ENCODE measurements at regions not wholly inside any gene's neighbourhood (a gene's known extent, or its start where the extent isn't known, plus 50 kb on each side); places are given as distances from the start of the nearest gene placed in this dataset.

GRCh38 chr6:97630604-97631003 is 347.6 kb upstream of the MMS22L start (continued):
- TF ChIP-seq USF1 (IDR thresholded peaks at IDR 0.05; ENCODE audit: borderline replicate concordance, low read depth) (no peak), FOXJ3 (CRISPR knock-in tag; IDR thresholded peaks at IDR 0.05) (no peak), FOSL2 (IDR thresholded peaks at IDR 0.05; ENCODE audit: borderline replicate concordance, low read depth) (peak; percentile 76), SMC3 (IDR thresholded peaks at IDR 0.05; ENCODE audit: low read depth, low read length) (no peak), USF2 (IDR thresholded peaks at IDR 0.05; ENCODE audit: borderline replicate concordance, low read depth, low read length) (no peak), IRF3 (IDR thresholded peaks at IDR 0.05; ENCODE audit: low read depth, low read length) (no peak)

GRCh38 chr6:97632341-97632740 is 349.3 kb upstream of the MMS22L start:
- peaks cover 1% of the 10 kb centered on the region; the same call in 1 of the 2 replicates for H3K9me3 ChIP-seq
- H3K27me3 ChIP-seq (ENCODE audit: insufficient read depth) = no peaks in the 10 kb centered on the region
- H2AFZ ChIP-seq (ENCODE audit: low read depth) = peak overlapping the region; percentile 50; the same call in 1 of the 2 replicates
- ChIA-PET POLR2A (no interaction called here), CTCF (no interaction called here)
- 0 out of 2 replicates have a peak overlapping the region, but pooled peaks have one; percentile 24 for H3K4me2 ChIP-seq
- no peaks in the 10 kb centered on the region for H3K9me2 ChIP-seq
- DNase-seq = no peak
- H3K4me1 ChIP-seq (ENCODE audit: control insufficient read depth in 1 of 2, insufficient read depth in 2 of 2, low read depth in 1 of 2, low read length in 1 of 2) = peaks cover 0 to 21% of the 10 kb centered on the region in 2 experiments; a peak in 2 of 4 replicates
- 58% methylated on average over 1 of the region's 1 CpG for WGBS (ENCODE audit: low lambda C conversion rate)
- no peaks in the 10 kb centered on the region for H4K20me1 ChIP-seq (ENCODE audit: insufficient read depth)
- TF ChIP-seq EP300 (IDR thresholded peaks at IDR 0.05; ENCODE audit: borderline replicate concordance in 1 of 2, low read depth in 1 of 2, low read length in 1 of 2) (peak in 1 of 2 experiments; percentile 60; a peak in 1 of 4 replicates), PBX3 (IDR thresholded peaks at IDR 0.05) (peak; percentile 73), TCF12 (IDR thresholded peaks at IDR 0.05) (peak; percentile 45), JUND (IDR thresholded peaks at IDR 0.05) (peak; percentile 4; the same call in 1 of the 2 replicates), NRF1 (IDR thresholded peaks at IDR 0.05; ENCODE audit: low read depth, low read length) (no peak), NFIC (IDR thresholded peaks at IDR 0.05; ENCODE audit: borderline replicate concordance) (no peak), MXI1 (IDR thresholded peaks at IDR 0.05; ENCODE audit: low read depth, low read length) (no peak)
- H3K79me2 ChIP-seq (ENCODE audit: insufficient read depth) = no peaks in the 10 kb centered on the region
- no peak overlapping the region for H3K4me3 ChIP-seq (ENCODE audit: low read depth in 2 of 2, low read length in 1 of 2)
- H3K27ac ChIP-seq (ENCODE audit: low read depth in 2 of 2, low read length in 1 of 2) = peak overlapping the region in 1 of 2 experiments; percentile 22; a peak in 1 of 4 replicates
- H3K36me3 ChIP-seq (replicated peaks in 1 of 2; ENCODE audit: control insufficient read depth in 1 of 2, insufficient read depth in 2 of 2, low read length in 1 of 2) = no peaks in the 10 kb centered on the region
- H3K9ac ChIP-seq = no peak overlapping the region
- peaks cover 11% of the 10 kb centered on the region for H3F3A ChIP-seq (replicated peaks; ENCODE audit: insufficient read depth)
